ENCODE measurements at regions not wholly inside any gene's neighbourhood (a gene's known extent, or its start where the extent isn't known, plus 50 kb on each side); places are given as distances from the start of the nearest gene placed in this dataset.
"Not testable (repeated sequence)": the region's sequence is repeated elsewhere in the genome, so short reads cannot be mapped to it uniquely, and the experiment has no call there.

DNA sequence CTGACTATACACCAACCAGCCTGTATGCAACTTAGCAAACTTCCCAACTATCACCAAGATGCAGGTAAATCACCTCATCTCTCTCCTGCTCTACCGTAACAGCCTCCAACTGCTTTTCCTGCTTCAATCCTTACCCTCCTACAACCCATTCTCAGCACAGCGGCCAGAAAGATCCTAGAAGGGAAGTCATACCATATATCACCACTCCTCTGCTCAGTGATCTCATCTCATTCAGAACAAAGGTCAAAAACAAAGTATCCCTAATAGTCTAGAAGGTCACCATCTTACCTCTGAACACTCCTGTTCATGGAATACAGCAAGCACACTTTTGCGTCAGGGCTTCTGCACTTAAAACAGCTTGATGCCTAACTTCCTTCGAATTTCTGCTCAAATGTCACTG lies 62.2 kb upstream of the RNF38 start:
- no peak for DNase-seq (ENCODE audit: low spot score)

DNA sequence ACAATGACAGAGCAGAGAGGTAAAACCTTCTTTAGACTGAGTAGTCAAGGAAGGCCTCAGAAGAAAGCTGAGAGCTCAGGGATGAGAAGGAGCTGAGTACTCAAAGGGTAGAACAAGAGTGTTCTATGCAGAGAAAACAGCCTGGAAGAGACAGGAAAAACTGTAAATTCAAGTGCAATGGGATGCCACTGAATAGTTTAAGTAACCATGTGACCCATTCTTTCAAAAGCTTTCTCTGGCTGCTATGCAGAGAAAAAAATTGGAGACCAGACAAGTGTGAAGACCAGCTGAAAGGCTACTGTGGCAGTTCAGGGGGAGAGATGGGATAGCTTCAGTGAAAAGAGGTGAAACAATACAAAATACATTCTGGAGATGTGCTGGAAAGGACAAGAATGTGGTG lies 61.3 kb upstream of the RNF38 start:
- DNase-seq (ENCODE audit: low spot score): no peak

DNA sequence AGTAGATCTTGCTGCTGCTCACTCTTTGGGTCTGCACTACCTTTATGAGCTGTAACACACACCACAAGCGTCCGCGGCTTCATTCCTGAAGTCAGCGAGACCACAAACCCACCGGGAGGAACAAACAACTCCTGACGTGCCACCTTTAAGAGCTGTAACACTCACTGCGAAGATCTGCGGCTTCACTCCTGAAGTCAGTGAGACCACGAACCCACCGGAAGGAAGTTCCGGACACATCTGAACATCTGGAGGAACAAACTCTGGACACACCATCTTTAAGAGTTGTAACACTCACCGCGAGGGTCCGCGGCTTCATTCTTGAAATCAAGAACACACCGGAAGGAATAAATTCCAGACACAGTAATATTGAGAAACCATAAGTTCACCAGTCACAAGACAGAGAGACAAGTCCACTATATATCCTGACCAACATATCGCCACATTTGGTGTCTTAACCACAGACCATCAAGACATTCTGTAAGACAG lies 58.4 kb upstream of the RNF38 start:
- not testable (repeated sequence) for DNase-seq (ENCODE audit: low spot score)

DNA sequence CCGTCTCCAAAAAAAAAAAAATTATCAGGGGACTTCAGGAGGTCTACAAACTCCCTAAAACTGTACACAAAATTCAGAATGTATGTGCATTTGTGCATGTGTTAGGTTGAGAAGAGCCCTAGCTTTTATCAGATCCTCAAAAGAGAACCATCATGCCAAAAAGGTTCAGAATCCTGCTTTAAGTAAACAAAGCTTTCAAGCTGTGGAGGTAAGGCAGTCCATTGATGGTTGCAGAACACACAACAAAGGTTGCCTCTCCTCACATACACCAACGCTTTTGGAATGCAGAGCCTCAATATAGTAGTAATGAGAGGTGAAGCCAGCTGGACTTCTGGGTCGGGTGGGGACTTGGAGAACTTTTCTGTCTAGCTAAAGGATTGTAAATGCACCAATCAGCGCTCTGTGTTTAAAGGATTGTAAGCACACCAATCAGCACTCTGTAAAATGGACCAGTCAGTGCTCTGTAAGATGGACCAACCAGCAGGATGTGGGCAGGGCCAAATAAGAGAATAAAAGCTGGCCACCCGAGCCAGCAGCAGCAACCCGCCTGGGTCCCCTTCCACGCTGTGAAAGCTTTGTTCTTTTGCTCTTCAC lies 57.9 kb upstream of the RNF38 start:
- no peak for DNase-seq (ENCODE audit: low spot score)

DNA sequence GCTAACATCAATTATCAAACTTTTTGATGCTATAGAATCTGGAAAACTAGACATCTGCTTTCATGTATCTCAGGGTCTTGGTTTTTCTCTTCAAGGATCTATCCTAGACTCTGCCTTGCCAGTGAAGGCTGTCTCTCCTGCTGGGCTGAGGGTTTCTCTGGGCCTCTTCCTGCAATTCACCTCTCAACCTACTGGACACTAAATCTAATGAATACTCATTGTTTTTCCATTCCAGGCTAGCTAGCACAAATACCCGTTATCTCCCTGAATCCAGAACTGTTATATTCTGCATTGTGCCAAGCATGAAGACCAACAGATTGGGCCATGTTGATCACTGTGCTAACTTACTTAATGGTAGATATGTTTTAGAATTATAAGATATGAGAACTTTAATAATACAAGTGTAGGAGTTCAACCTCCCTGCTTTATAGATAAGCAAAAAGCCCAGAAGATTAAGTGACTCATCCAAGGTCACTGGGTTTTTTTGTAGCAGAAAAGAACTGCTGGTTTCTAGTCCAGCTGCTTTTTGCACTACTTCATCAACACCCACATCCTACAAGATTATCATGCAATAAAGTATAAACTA lies 56.5 kb upstream of the RNF38 start:
- no peak for DNase-seq (ENCODE audit: low spot score)

DNA sequence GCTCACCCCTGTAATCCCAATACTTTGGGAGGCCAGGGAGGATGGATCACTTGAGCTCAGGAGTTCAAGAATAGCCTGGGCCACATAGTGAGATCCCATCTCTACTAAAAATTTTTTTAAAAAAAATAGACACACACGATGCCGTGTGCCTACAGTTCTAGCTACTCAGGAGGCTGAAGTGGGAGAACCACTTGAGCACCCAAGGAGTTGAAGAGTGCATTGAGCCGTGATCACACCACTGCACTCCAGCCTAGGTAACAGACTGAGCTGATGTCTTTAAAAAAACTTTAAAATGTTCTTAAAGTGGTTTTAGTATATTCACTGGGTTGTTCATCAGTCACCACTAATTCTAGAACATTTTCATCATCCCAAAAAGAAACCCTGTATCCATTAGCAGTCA lies 51.9 kb upstream of the RNF38 start:
- no peak for DNase-seq (ENCODE audit: low spot score)

DNA sequence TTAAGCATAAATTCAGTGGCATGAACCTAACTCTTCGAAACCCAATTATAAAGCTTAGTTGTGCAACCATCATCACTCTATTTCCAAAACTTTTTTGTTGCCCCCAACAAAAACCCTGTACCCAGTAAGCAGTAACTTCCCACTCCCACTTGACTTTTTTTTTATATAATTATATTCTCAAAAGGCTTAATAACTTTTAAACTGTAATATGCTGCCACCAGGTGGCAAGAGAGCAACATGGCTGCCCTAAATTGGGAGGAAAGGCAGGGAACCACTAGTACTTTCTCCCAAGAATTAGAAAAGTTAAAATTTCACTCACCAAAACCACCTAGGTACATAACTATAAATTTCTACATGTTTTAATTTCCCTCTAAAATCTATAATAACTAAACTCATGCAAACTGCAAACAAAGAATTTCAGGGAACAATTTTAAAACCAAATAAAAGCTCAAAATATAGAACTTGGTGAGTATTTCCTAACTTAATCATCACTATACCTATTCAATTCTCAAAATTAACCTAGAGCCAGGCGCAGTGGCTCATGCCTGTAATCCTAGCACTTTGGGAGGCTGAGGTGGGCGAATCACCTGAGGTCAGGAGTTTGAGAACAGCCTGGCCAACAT lies 50.2 kb upstream of the RNF38 start:
- DNase-seq (ENCODE audit: low spot score): no peak

Data from left forelimb (tissue), 1 donor.